HepG2 (cell line): ENCODE measurements at regions not wholly inside any gene's neighbourhood (a gene's known extent, or its start where the extent isn't known, plus 50 kb on each side); places are given as distances from the start of the nearest gene placed in this dataset.

ENCODE experiments used
- ATAC-seq: fragments of 200-7000 bp; cut with Tn5 transposase; 3 replicates; pipeline ENCODE4 v1.9.1; 2020; ENCODE audit warnings: mild to moderate bottlenecking, moderate library complexity
- BruUV-seq: library from RNA; stranded (reverse); fragments of 400-500 nt; replicated peaks from 2 replicates; lab custom pipeline; 2021; lab: Mats Ljungman, UMichigan
- CTCF ChIA-PET: fragments of 300-600 bp; formaldehyde crosslinking; extraction: SDS; loops from one replicate; lab custom pipeline; 2021; ENCODE audit warnings: low total read pairs, inconsistent platforms, low intra/inter-chr PET ratio; lab: Yijun Ruan, JAX
- POLR2A ChIA-PET: fragments of 350-600 bp; sonication (Branson Sonifier 250); formaldehyde crosslinking; loops from one replicate; lab custom pipeline; 2020; ENCODE audit warnings: antibody characterized with exemption, inconsistent platforms; lab: Yijun Ruan, JAX
- DNase-seq: peaks from one replicate; pipeline ENCODE4 v3.0.0-alpha.2; 2015; ENCODE audit warnings: low spot score
- FAIRE-seq: peaks from 3 replicates; lab custom pipeline; 2011; peaks lifted over from hg19 to GRCh38; lab: Jason Lieb, UNC
- H2AFZ ChIP-seq: one replicate; pipeline ENCODE4 v1.6.1; 2011; ENCODE audit warnings: low read length, inconsistent platforms
- H3K27ac ChIP-seq: fragments of 300-600 bp; 3 replicates; pipeline ENCODE4 v1.8.0; 2011; ENCODE audit warnings: mixed run types, mild to moderate bottlenecking, mixed read lengths, low read length, inconsistent platforms; ENCODE audit not compliant: insufficient read depth; ENCODE audit errors: extremely low read length
- H3K27me3 ChIP-seq, 2 experiments: fragments of 200-600 bp in 1 of 2; 2 replicates in 1 of 2; 3 replicates in 1 of 2; pipeline versions ENCODE4 v1.6.0 to v1.8.0; 2011; ENCODE audit warnings: low read length in 2 of 2, mild to moderate bottlenecking in 2 of 2, moderate library complexity in 2 of 2, inconsistent platforms in 1 of 2; ENCODE audit not compliant: insufficient read depth in 2 of 2, control insufficient read depth in 1 of 2
- H3K36me3 ChIP-seq, 2 experiments: fragments of 200-600 bp in 1 of 2; replicated peaks in 1 of 2; 2 replicates in 1 of 2; 3 replicates in 1 of 2; pipeline versions ENCODE4 v1.5.1 to v1.8.0; 2011; ENCODE audit warnings: low read length in 2 of 2, inconsistent platforms in 1 of 2; ENCODE audit not compliant: insufficient read depth in 2 of 2, control insufficient read depth in 1 of 2
- H3K4me1 ChIP-seq: 2 replicates; pipeline ENCODE4 v1.5.1; 2012; ENCODE audit warnings: low read length, inconsistent platforms; ENCODE audit not compliant: insufficient read depth
- H3K4me2 ChIP-seq: 2 replicates; pipeline ENCODE4 v1.6.0; 2011; ENCODE audit warnings: low read depth, low read length, inconsistent platforms
- H3K4me3 ChIP-seq, 3 experiments: fragments of 200-600 bp in 1 of 3; sonication (generic), shearing (Covaris generic) in 1 of 3; replicated peaks in 1 of 3; 2 replicates each; pipeline ENCODE4 v1.5.1; 2011 to 2016; ENCODE audit warnings: low read length in 3 of 3, inconsistent platforms in 2 of 3, low read depth in 2 of 3, mild to moderate bottlenecking in 2 of 3, control low read depth in 1 of 3, mixed read lengths in 1 of 3; ENCODE audit not compliant: insufficient read depth in 1 of 3
- H3K79me2 ChIP-seq: one replicate; pipeline ENCODE4 v1.6.1; 2011; ENCODE audit warnings: low read length, inconsistent platforms; ENCODE audit not compliant: insufficient read depth
- H3K9ac ChIP-seq: 2 replicates; pipeline ENCODE4 v1.6.0; 2011; ENCODE audit warnings: mild to moderate bottlenecking, low read depth, low read length, inconsistent platforms; ENCODE audit not compliant: insufficient read depth
- H3K9me3 ChIP-seq: 2 replicates; pipeline ENCODE4 v1.5.1; 2012; ENCODE audit warnings: mild to moderate bottlenecking, low read length
- H4K20me1 ChIP-seq: 2 replicates; pipeline ENCODE4 v1.6.0; 2011; ENCODE audit warnings: inconsistent platforms, mild to moderate bottlenecking, low read length, moderate library complexity; ENCODE audit not compliant: insufficient read depth
- MEIS2 ChIP-seq: sonication (generic); formaldehyde crosslinking; IDR thresholded peaks from 2 replicates; pipeline ENCODE4 v1.9.0; 2021; ENCODE audit warnings: mild to moderate bottlenecking, missing genetic modification reagents
- in situ Hi-C: cut with HindIII; loops from 2 replicates; pipeline ENCODE4 v1.10.0; 2017; ENCODE audit warnings: low pct_unique_long_range_greater_than_20kb; ENCODE audit not compliant: extremely low pct_ligation_motif_present
- intact Hi-C: fragments of 100-400 bp; cut with micrococcal nuclease; formaldehyde crosslinking; loops from one replicate; pipeline ENCODE4 v1.10.0; 2022; ENCODE audit not compliant: unreplicated experiment
- TF ChIP-seq, protein P1 (sequence below): sonication (generic); formaldehyde crosslinking; IDR thresholded peaks from 2 replicates; pipeline ENCODE4 v1.4.0; 2020; ENCODE audit warnings: missing genetic modification reagents, borderline replicate concordance

DNA sequence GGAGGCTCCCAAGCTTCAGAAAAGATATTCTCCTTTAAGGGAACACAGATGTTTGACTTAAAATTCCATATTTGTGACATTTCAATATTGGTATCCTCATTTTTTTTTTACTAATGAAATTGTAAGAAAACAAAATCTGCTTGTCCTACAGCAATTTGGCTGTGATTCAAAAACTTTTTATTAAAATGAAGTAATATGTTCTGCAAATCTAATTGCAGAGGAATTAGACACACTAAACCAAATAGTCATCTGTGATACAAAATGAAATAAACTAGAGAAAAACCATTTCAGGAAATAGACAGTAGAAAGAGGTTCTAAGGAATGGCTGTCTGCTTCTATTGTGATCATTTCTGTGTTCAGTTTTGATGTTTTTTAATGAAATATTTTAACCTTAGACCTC lies 50.1 kb upstream of the HIF1A start:
- no peak overlapping the region for H3K27ac ChIP-seq
- H3K27me3 ChIP-seq: peaks cover 0 to 16% of the 10 kb centered on the region in 2 experiments; a peak in 2 of 5 replicates
- in situ Hi-C loops: no loop called here
- no peak for DNase-seq
- POLR2A ChIA-PET: no interaction called here
- no peak for TF ChIP-seq MEIS2 (CRISPR knock-in tag)
- TF ChIP-seq, protein P1, sequence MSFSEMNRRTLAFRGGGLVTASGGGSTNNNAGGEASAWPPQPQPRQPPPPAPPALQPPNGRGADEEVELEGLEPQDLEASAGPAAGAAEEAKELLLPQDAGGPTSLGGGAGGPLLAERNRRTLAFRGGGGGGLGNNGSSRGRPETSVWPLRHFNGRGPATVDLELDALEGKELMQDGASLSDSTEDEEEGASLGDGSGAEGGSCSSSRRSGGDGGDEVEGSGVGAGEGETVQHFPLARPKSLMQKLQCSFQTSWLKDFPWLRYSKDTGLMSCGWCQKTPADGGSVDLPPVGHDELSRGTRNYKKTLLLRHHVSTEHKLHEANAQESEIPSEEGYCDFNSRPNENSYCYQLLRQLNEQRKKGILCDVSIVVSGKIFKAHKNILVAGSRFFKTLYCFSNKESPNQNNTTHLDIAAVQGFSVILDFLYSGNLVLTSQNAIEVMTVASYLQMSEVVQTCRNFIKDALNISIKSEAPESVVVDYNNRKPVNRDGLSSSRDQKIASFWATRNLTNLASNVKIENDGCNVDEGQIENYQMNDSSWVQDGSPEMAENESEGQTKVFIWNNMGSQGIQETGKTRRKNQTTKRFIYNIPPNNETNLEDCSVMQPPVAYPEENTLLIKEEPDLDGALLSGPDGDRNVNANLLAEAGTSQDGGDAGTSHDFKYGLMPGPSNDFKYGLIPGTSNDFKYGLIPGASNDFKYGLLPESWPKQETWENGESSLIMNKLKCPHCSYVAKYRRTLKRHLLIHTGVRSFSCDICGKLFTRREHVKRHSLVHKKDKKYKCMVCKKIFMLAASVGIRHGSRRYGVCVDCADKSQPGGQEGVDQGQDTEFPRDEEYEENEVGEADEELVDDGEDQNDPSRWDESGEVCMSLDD (CRISPR knock-in tag): no peak
- TF ChIP-seq, all 625 proteins: peak for 0
- FAIRE-seq (no peak), ATAC-seq (no peak)
- BruUV-seq: no TSS peak
- intact Hi-C loops: no loop called here
- Histone ChIP-seq H3K4me3 (no peak overlapping the region), H3K36me3 (no peaks in the 10 kb centered on the region), H3K9me3 (no peaks in the 10 kb centered on the region), H2AFZ (no peak overlapping the region), H3K4me1 (no peaks in the 10 kb centered on the region), H3K9ac (no peak overlapping the region), H3K4me2 (no peak overlapping the region), H4K20me1 (no peaks in the 10 kb centered on the region), H3K79me2 (no peaks in the 10 kb centered on the region)
- CTCF ChIA-PET: no interaction called here
